Aorta (tissue), 5 donors: ENCODE measurements at regions not wholly inside any gene's neighbourhood (a gene's known extent, or its start where the extent isn't known, plus 50 kb on each side); places are given as distances from the start of the nearest gene placed in this dataset.

Source experiments
- ATAC-seq: fragments of 200-7000 bp; cut with Tn5 transposase; one replicate; pipeline ENCODE4 v1.9.1; 2022; ENCODE audit warnings: moderate library complexity; ENCODE audit not compliant: low FRiP score
- DNase-seq, 2 donors: peaks; one replicate each; pipeline ENCODE4 v3.0.0-alpha.2; 2020
- H3K27ac ChIP-seq, 2 donors: one replicate each; pipeline ENCODE4 v1.5.1; 2013; ENCODE audit warnings: low read length in 2 of 2, mild to moderate bottlenecking in 2 of 2, moderate library complexity in 2 of 2, control low read depth in 1 of 2, inconsistent platforms in 1 of 2, low read depth in 1 of 2
- H3K27me3 ChIP-seq, 2 donors: one replicate each; pipeline ENCODE4 v1.6.1; 2013; ENCODE audit warnings: control low read depth in 1 of 2, low read length in 1 of 2, mild to moderate bottlenecking in 1 of 2, moderate library complexity in 1 of 2; ENCODE audit not compliant: insufficient read depth in 2 of 2, control insufficient read depth in 1 of 2
- H3K36me3 ChIP-seq, 2 donors: one replicate each; pipeline ENCODE4 v1.6.1; 2013; ENCODE audit warnings: control low read depth in 1 of 2, low read length in 1 of 2, mild to moderate bottlenecking in 1 of 2; ENCODE audit not compliant: insufficient read depth in 2 of 2, control insufficient read depth in 1 of 2
- H3K4me1 ChIP-seq, 2 donors: one replicate each; pipeline ENCODE4 v1.6.1; 2013; ENCODE audit warnings: low read length in 2 of 2, control low read depth in 1 of 2, mild to moderate bottlenecking in 1 of 2, moderate library complexity in 1 of 2; ENCODE audit not compliant: insufficient read depth in 2 of 2, control insufficient read depth in 1 of 2
- H3K4me3 ChIP-seq, 2 donors: one replicate each; pipeline ENCODE4 v1.5.1; 2013; ENCODE audit warnings: low read length in 2 of 2, control low read depth in 1 of 2, mild to moderate bottlenecking in 1 of 2
- H3K9me3 ChIP-seq: one replicate; pipeline ENCODE4 v1.6.1; 2013; ENCODE audit warnings: mild to moderate bottlenecking, low read length; ENCODE audit not compliant: control insufficient read depth
- WGBS, 2 donors: extraction: QIAGEN DNeasy Blood & Tissue Kit; methylation state at CpG; one replicate each; pipeline ENCODE4 v1.1.7; 2013; 5-methylcytosine and 5-hydroxymethylcytosine counted together
- intact Hi-C, 2 donors: fragments of 100-400 bp; cut with DNase I; formaldehyde crosslinking; loops; one replicate each; pipeline versions ENCODE4 v1.14.2 to v1.15.0; 2022
- donor health status: healthy with polysubstance abuse.
- donor health status: Bipolar disorder and iron deficiency.
- donor health status: DM: no; HTN: no; CAD: no.
- donor health status: DM: no; HTN: no; CAD: no.
- donor health status: DM: yes; HTN: yes; CAD: no.

- Histone ChIP-seq H3K9me3 (peaks cover 2% of the 10 kb centered on the region), H3K27ac (no peak overlapping the region), H3K36me3 (no peaks in the 10 kb centered on the region), H3K4me1 (no peaks in the 10 kb centered on the region), H3K27me3 (no peaks in the 10 kb centered on the region), H3K4me3 (no peak overlapping the region)
- intact Hi-C loops = no loop called here
- 35 to 45% methylated on average over 1 of the region's 1 CpG for WGBS, 2 donors
- ATAC-seq (no peak), DNase-seq (no peak)
Observed at GRCh38 chr16:51500306-51500705, 349.2 kb upstream of the SALL1 start.

- intact Hi-C loops = no loop called here
Observed at GRCh38 chr16:51497541-51498211, 346.6 kb upstream of the SALL1 start.

GRCh38 chr16:51490866-51491265 is 339.8 kb upstream of the SALL1 start:
- intact Hi-C loops = no loop called here

More at GRCh38 chr16:51497541-51498211, 346.6 kb upstream of the SALL1 start:
- 53 to 56% methylated on average over 2 of the region's 2 CpGs for WGBS, 2 donors
- no peaks in the 10 kb centered on the region for H3K36me3 ChIP-seq
- no peaks in the 10 kb centered on the region for H3K4me1 ChIP-seq
- no peak for DNase-seq
- H3K27ac ChIP-seq = no peak overlapping the region
- peaks cover 0 to 1% of the 10 kb centered on the region in 2 donors for H3K27me3 ChIP-seq
- H3K9me3 ChIP-seq = no peaks in the 10 kb centered on the region
- H3K4me3 ChIP-seq = no peak overlapping the region
- no peak for ATAC-seq

GRCh38 chr16:51487880-51488279 is 336.8 kb upstream of the SALL1 start:
- H3K36me3 ChIP-seq = no peaks in the 10 kb centered on the region
- ATAC-seq (no peak), DNase-seq (no peak)
- no peak overlapping the region for H3K4me3 ChIP-seq
- 76 to 77% methylated on average over 2 of the region's 2 CpGs for WGBS, 2 donors
- H3K9me3 ChIP-seq = peaks cover 1% of the 10 kb centered on the region
- no peaks in the 10 kb centered on the region for H3K27me3 ChIP-seq
- H3K4me1 ChIP-seq = no peaks in the 10 kb centered on the region
- intact Hi-C loops = no loop called here
- H3K27ac ChIP-seq = no peak overlapping the region

More at GRCh38 chr16:51490866-51491265, 339.8 kb upstream of the SALL1 start:
- Histone ChIP-seq H3K4me1 (no peaks in the 10 kb centered on the region), H3K9me3 (no peaks in the 10 kb centered on the region), H3K36me3 (no peaks in the 10 kb centered on the region), H3K27me3 (peaks cover 0 to 1% of the 10 kb centered on the region in 2 donors), H3K4me3 (no peak overlapping the region), H3K27ac (no peak overlapping the region)
- WGBS, 2 donors = 19 to 27% methylated on average over 6 of the region's 6 CpGs
- no peak for ATAC-seq
- no peak for DNase-seq

- intact Hi-C loops = no loop called here
- H3K4me1 ChIP-seq = no peaks in the 10 kb centered on the region
- H3K9me3 ChIP-seq = no peaks in the 10 kb centered on the region
- H3K4me3 ChIP-seq = no peak overlapping the region
- no peaks in the 10 kb centered on the region for H3K27me3 ChIP-seq
- H3K27ac ChIP-seq = no peak overlapping the region
- no peaks in the 10 kb centered on the region for H3K36me3 ChIP-seq
- WGBS, 2 donors = 78 to 85% methylated on average over 1 of the region's 1 CpG
- DNase-seq (no peak), ATAC-seq (no peak)
Observed at GRCh38 chr16:51474414-51475091, 323.5 kb upstream of the SALL1 start.

GRCh38 chr16:51473091-51473490 is 322.0 kb upstream of the SALL1 start:
- 68 to 75% methylated on average over 3 of the region's 3 CpGs for WGBS, 2 donors
- intact Hi-C loops = no loop called here

GRCh38 chr16:51470492-51470891 is 319.4 kb upstream of the SALL1 start:
- Histone ChIP-seq H3K4me3 (no peak overlapping the region), H3K9me3 (no peaks in the 10 kb centered on the region), H3K36me3 (no peaks in the 10 kb centered on the region), H3K4me1 (no peaks in the 10 kb centered on the region), H3K27me3 (no peaks in the 10 kb centered on the region), H3K27ac (no peak overlapping the region)
- ATAC-seq (no peak), DNase-seq (no peak)
- WGBS, 2 donors = 46 to 52% methylated on average over 4 of the region's 4 CpGs
- intact Hi-C loops = no loop called here

More at GRCh38 chr16:51473091-51473490, 322.0 kb upstream of the SALL1 start:
- no peak overlapping the region for H3K4me3 ChIP-seq
- ATAC-seq (no peak), DNase-seq (no peak)
- H3K9me3 ChIP-seq = no peaks in the 10 kb centered on the region
- H3K27ac ChIP-seq = no peak overlapping the region
- no peaks in the 10 kb centered on the region for H3K27me3 ChIP-seq
- H3K4me1 ChIP-seq = no peaks in the 10 kb centered on the region
- no peaks in the 10 kb centered on the region for H3K36me3 ChIP-seq

- Histone ChIP-seq H3K4me3 (no peak overlapping the region), H3K27ac (no peak overlapping the region), H3K36me3 (no peaks in the 10 kb centered on the region), H3K9me3 (no peaks in the 10 kb centered on the region), H3K27me3 (no peaks in the 10 kb centered on the region), H3K4me1 (no peaks in the 10 kb centered on the region)
- DNase-seq = no peak
- no peak for ATAC-seq
- 56 to 61% methylated on average over 5 of the region's 5 CpGs for WGBS, 2 donors
- intact Hi-C loops = no loop called here
Observed at GRCh38 chr16:51464996-51465395, 313.9 kb upstream of the SALL1 start.

GRCh38 chr16:51461255-51461654 is 310.2 kb upstream of the SALL1 start:
- H3K27ac ChIP-seq = no peak overlapping the region

More at GRCh38 chr16:51461255-51461654, 310.2 kb upstream of the SALL1 start:
- H3K4me3 ChIP-seq = no peak overlapping the region
- intact Hi-C loops = no loop called here
- DNase-seq (no peak), ATAC-seq (no peak)
- H3K36me3 ChIP-seq = no peaks in the 10 kb centered on the region
- no peaks in the 10 kb centered on the region for H3K27me3 ChIP-seq
- H3K4me1 ChIP-seq = no peaks in the 10 kb centered on the region
- H3K9me3 ChIP-seq = no peaks in the 10 kb centered on the region
- 64 to 69% methylated on average over 4 of the region's 4 CpGs for WGBS, 2 donors
